ENCODE measurements at regions not wholly inside any gene's neighbourhood (a gene's known extent, or its start where the extent isn't known, plus 50 kb on each side); places are given as distances from the start of the nearest gene placed in this dataset.

GRCh38 chr12:91490667-91491311 is 308.2 kb upstream of the DCN start:
- TF ChIP-seq CTCF (IDR thresholded peaks at IDR 0.05), result no peak
- TF ChIP-seq POLR2A (IDR thresholded peaks at IDR 0.05), result no peak
- no peak for TF ChIP-seq POLR2AphosphoS5 (IDR thresholded peaks at IDR 0.05; ENCODE audit: insufficient read depth in 1 of 2, low read depth in 1 of 2)
